GM10847 (cell line): ENCODE measurements at regions not wholly inside any gene's neighbourhood (a gene's known extent, or its start where the extent isn't known, plus 50 kb on each side); places are given as distances from the start of the nearest gene placed in this dataset.

Experiments used
- POLR2A ChIP-seq: IDR thresholded peaks from 2 replicates; pipeline ENCODE4 v1.6.1; 2011; ENCODE audit not compliant: insufficient read length; ENCODE audit errors: extremely low read depth

DNA sequence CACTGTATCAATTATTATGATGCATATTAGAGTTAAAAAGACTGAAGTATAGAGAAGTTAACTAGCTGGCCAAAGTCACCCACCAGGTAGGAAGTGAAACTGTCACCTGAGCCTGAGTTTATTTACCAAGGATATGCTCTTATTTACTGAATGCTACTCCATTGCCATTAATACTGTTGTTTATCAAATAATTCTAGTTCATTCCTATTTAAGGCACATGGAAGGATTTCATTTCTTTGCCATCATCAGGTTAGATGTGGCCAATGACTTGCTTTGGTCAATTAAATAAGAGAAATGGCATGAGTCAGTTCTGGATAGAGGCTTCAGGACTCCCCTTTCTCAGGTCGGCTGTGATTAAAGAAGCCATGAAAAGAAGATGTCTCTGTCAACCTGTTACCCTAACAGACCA lies 169.6 kb downstream of the KCNJ2 start:
- no peak for TF ChIP-seq POLR2A

DNA sequence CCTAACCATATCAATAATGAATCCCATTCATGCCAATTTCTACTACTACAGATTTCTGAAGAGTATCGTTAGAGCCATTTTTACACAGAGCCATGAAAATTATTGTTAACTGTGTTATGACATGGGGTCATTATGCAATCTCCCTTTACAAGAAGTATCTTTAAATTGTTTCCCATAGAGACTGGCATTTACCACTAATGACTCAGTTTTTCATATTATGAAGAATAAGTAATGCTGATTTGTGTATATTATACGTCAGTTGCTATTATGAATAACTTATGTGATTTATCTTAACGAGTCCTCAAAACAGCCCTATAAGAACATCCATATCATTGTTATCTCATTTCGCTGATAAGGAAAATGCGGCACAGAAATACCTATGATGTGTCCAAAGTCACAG lies 173.8 kb downstream of the KCNJ2 start:
- no peak for TF ChIP-seq POLR2A

DNA sequence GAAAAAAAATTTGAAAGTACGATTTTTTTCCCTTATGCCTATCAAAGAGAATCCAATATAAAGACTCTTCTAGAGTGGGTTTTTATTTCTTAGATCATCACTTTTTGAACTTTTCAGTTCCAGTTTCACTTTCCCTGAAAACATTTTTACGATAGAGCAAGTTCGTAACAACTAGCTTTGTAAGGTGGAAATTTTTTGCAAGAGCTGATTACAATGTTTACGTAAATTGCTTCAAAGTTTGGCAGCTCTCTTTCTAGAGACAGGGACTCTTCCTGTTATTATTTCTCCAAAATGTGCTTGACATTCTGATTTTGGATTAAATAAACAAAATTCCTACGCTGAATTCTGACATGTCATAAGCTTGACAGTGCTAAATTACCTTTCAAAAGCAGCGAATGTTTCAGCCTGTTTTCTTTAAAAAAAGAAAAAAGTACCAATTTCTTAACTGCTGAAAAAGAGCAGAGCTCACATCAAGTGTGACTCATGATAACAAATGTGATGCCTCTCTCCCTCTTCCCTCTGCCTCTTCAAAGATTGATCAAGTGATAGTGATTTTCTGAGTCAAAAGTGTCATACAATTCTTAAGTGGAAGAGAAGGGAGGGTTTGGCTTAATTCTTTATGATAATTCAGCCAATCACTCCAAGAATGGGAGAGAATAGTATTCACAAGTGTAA lies 175.2 kb downstream of the KCNJ2 start:
- no peak for TF ChIP-seq POLR2A

DNA sequence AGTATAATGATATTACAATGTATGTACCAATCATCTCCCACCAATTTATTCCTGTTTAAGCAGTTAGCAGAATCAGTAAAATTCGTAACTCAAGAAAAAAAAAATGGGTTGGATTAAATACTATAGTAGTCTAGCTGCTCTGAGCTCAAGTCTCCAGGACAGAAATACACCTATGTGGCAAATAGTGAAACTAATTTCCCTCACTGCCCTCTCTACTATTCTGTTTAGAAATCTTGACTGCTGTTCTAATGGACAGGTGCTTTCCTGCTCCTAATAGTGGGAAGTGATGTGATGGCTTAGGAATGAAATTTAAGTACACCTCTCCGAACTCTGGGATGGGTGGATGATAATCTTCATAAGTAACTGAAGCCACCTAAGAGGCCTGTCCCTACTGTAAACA lies 175.7 kb downstream of the KCNJ2 start:
- TF ChIP-seq POLR2A: no peak

DNA sequence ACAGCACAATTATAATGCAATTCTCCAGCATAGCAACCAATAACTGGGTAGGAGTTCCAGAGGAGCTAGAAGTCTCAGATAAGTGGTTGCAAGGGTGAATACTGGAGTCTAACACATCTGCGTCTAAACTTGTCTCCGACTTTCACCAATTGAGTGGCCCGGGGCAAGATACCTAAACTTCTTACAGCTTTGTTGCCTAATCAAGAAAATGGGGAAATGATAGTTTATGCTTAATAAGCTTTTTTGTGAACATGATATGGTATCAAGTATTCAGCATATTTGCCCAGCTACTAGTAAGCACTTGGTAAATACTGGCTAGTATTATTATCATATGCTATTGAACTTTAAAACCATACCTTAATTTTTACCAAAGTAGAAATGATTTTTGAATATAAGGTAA lies 183.5 kb downstream of the KCNJ2 start:
- TF ChIP-seq POLR2A: no peak

DNA sequence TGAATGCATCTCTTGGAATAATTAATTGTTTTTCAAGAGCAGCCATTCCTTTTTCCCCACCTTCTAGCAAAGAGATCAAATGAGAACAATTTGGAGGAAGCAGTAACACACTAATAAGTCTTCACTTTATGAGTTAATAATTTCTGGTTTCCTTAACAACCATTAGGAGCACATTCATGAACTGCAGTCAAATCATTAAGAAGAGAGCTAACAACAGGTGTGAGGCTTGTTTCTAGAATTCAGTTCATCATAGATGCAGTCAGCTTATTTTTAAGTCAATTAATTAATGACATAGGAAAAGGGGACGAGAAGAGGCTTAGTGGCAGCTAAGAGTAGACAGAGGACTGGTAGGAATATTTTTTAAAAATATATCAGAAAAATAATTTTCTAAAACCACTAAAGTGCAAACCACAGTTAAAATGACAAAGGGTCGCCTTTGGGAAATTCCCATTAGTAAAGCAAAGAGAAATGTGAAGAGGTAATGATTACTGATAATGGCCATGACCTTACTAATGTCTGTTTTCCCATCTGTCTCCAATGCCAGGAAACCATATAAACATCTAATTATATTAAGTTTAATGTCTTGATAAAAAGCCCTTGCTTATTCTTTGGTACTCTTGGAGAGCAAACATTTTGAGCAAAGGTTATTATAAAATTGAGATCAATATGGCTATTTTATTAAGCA lies 184.2 kb downstream of the KCNJ2 start:
- no peak for TF ChIP-seq POLR2A

DNA sequence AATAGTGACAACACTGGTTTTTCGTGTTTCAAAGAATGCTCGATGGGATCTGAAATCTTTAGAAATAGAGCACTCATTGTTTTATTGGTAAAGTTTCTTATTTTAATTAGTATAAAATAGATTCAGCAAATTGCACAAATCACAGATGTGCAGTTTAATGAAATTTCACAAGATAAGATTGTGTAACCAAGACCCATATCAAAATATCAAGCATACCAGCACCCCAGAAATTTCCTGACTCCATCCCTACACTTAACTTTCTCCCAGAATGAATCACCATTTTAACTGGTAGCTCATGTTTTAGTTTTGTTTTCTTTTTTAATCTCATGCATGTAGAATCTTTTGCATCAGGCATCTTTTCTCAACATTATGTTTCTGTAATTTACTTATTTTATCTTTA lies 185.9 kb downstream of the KCNJ2 start:
- TF ChIP-seq POLR2A: no peak

DNA sequence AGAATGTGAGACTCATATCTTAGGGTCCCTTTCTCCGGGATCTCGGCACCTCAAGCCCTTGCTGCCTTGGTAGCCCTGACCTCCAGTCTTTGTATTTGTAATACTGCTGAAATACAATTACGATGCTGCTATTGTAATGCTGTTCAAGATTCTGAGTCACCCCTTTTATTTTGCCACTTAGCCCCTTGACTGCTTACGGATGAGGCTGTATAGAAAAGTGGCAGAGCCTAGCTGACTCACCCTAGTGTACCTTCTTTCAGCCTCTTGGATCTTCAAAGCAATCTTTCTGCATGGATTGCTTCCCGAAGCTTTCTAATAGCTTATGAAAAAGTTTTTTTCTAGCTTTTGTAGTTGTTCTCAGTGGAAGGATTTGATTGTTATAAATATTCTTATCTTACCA lies 187.9 kb downstream of the KCNJ2 start:
- TF ChIP-seq POLR2A: no peak

DNA sequence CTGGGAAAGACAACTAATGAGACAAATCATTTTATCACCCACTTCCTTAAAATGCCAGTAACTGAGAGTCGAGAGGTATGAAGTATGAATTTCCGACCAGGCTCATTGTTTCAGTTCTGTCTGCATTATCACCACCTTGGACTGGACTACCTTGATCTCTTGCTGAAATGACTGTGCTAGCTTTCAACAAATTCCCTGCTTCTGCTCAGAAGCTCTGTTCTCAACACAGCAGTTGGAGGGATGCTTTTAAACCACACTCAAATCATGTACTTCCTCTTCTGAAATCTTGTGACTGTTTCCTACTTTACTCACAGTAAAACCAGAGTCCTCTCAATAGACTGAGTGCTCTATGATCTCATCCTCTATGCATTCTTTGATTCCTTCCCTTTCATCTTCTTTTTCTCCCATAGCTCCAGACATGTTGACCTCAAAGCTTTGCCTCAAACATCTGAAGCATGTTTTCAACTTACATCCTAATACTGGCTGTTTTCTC lies 195.8 kb downstream of the KCNJ2 start:
- no peak for TF ChIP-seq POLR2A

DNA sequence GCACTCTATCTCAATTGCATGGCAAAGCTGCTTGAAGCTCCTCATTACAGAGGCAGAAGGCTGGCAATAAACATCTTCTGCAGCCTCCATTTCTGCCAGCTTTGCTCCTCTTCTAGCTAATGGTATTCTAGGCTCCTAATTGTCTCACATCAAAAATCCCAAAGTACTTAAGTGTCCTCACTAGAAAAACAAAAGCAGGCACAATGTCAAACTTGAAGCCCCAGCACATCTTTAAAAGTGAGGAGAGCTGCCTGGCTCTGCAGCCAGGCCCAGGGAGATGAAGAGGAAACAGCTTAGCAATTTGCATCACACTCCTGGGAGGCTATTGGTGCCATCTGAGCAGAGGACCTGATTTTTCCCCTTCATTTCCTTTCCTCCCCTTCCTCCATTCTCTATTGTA lies 197.1 kb downstream of the KCNJ2 start:
- no peak for TF ChIP-seq POLR2A

DNA sequence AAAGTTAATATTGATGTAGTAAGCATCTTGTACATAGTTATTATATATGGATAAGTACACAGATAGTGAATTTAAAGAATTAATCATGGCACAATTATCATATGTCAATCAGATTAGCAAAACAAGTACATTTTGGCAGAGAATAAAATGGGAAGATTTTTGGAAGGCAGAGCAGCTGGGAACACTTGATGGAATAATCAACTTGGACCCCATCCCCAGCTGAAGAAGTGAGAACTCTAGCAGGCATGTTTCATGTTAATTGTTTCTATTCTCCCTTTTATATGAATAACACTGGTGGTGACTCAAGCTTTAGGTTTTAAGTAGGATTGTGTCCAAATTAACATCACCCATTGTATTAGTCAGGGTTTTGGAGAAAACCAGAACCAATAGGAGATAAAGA lies 198.7 kb downstream of the KCNJ2 start:
- no peak for TF ChIP-seq POLR2A

DNA sequence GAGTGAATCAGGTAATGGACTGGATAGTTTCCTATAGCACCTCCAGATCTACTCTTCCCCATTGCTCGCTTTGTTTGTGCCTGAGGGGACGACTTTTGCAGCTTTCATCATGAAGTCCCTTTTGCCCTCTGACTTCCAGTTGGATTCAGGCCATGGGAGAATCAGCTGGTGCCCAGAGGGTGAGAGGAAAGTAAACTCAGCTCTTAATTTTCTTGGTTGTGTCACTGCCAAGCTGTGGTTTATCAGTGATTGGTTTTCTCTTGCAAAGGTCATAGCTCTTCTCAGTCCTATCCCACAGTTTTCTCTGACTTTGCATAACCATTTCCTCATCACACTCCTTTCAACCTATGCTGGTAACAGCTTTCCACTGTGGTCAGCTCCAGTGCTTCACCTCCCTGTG lies 200.1 kb downstream of the KCNJ2 start:
- no peak for TF ChIP-seq POLR2A

DNA sequence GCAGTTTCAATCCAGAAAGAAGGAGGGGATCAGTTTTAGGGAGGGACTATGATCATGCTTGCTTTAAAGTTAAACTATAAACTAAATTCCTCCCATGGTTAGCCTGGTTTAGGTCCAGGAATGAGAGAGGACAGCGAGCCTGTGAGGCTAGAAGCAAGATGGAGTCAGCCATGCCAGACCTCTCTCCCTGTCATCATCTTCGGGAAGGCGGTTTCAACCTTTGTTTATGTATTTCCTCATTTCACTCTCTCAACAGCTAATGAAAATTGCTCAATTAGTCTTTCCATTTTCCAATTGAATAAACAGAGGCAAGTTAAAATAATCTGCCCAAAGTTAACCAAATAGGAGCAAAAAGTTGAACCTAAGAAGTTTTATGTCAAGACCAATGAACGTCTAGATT lies 201.5 kb downstream of the KCNJ2 start:
- no peak for TF ChIP-seq POLR2A

DNA sequence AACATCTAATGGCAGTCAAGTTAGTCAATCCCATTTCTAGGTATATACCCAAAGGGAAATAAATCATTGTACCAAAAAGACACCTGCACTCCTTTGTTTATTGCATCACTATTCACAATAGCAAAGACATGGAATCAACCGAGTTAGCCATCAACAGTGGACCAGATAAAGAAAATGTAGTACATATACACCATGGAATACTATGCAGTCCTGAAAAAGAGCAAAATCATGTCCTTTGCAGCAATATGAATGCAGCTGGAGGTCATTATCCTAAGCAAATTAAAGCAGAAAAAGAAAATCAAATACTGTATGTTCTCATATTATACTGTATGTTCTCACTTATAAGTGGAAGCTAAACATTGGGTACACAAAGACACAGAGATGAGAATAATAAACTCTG lies 204.0 kb downstream of the KCNJ2 start:
- TF ChIP-seq POLR2A: no peak

DNA sequence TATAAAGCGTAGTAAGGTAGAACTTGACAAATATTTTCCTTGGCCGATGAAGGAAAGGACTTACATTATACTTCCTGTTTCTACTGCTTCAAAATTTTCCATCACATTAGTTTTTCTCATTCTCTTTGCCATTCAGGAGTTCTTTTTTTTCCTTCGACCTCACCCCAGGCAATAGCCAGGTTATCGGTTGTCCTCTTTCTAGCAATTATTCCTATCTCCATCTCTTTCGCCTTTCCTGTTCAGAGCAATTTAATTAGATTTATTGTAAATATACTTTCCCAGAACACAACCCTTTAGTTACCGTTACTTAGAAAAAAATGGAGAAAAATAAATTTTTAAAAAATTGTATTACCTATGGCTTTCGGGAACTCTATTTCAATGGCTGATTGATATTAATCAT lies 205.2 kb downstream of the KCNJ2 start:
- no peak for TF ChIP-seq POLR2A

DNA sequence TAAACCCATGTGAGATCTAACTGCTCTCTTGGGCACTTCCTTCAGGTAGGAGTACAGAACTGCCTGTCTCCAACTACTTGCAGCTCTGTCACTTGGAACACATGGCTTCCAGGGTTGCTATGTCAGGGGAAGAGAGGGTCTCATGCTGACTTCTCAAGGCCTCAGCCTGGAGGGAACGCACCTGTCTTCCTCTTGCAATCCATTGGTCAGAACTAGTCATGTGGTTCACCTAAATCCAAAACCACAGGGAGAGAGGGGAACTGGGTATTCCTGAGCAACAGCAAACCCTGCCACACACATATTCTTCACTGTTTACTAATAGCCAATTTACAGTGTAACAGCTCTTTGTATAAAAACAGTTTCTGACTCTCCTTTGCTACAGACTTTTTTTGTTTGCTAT lies 206.1 kb downstream of the KCNJ2 start:
- TF ChIP-seq POLR2A: no peak
